Fibroblast of lung (primary cell): ENCODE measurements at regions not wholly inside any gene's neighbourhood (a gene's known extent, or its start where the extent isn't known, plus 50 kb on each side); places are given as distances from the start of the nearest gene placed in this dataset.

Source experiments
- EZH2 ChIP-seq: IDR thresholded peaks from 2 replicates; pipeline ENCODE4 v1.5.1; 2012; ENCODE audit warnings: low read length, control low read depth, mild to moderate bottlenecking; ENCODE audit errors: missing control alignments
- TF ChIP-seq, protein P1 (sequence below), 2 donors: IDR thresholded peaks in 1 of 2; conservative IDR thresholded peaks in 1 of 2; 1 replicate in 1 of 2; 2 replicates in 1 of 2; pipeline ENCODE4 v1.5.1; 2011 to 2012; ENCODE audit warnings: low read length in 2 of 2, control low read depth in 1 of 2, inconsistent platforms in 1 of 2, low read depth in 1 of 2, mild to moderate bottlenecking in 1 of 2

DNA sequence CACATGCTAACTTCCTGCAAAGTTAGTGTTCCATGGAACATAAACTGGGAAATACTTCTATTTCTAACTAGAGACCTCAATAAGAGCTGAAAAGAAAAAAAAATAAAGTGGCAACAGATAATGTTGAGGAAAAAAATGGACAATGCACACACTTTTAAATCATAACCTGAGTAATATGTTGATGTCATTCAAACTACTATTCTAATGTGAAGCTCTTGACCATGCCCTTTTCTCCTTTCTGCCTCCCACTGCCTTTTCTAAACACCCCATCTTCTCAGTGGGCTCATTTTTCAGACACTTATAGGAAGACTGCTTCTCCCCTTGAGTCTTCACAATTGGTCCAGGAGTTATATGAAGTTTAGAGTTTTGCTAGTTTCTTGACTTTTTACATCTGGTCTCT, 280.9 kb upstream of the NT5C1B start:
- TF ChIP-seq, protein P1, sequence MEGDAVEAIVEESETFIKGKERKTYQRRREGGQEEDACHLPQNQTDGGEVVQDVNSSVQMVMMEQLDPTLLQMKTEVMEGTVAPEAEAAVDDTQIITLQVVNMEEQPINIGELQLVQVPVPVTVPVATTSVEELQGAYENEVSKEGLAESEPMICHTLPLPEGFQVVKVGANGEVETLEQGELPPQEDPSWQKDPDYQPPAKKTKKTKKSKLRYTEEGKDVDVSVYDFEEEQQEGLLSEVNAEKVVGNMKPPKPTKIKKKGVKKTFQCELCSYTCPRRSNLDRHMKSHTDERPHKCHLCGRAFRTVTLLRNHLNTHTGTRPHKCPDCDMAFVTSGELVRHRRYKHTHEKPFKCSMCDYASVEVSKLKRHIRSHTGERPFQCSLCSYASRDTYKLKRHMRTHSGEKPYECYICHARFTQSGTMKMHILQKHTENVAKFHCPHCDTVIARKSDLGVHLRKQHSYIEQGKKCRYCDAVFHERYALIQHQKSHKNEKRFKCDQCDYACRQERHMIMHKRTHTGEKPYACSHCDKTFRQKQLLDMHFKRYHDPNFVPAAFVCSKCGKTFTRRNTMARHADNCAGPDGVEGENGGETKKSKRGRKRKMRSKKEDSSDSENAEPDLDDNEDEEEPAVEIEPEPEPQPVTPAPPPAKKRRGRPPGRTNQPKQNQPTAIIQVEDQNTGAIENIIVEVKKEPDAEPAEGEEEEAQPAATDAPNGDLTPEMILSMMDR (conservative IDR thresholded peaks at IDR 0.05 in 1 of 2, IDR thresholded peaks at IDR 0.05 in 1 of 2; ENCODE audit: low read depth in 1 of 2, low read length in 2 of 2), result no peak
- TF ChIP-seq EZH2, result no peak
